HCT116 (cell line): ENCODE measurements at regions not wholly inside any gene's neighbourhood (a gene's known extent, or its start where the extent isn't known, plus 50 kb on each side); places are given as distances from the start of the nearest gene placed in this dataset.

ENCODE experiments used
- ATAC-seq: fragments of 200-7000 bp; cut with Tn5 transposase; 2 replicates; pipeline ENCODE4 v1.9.1; 2020; ENCODE audit warnings: mild to moderate bottlenecking, moderate library complexity
- BruUV-seq: library from RNA; stranded (reverse); fragments of 400-500 nt; replicated peaks from 2 replicates; lab custom pipeline; 2021; lab: Mats Ljungman, UMichigan
- CTCF ChIA-PET: fragments of 300-600 bp; sonication (Branson Sonifier 250); formaldehyde crosslinking; loops from one replicate; lab custom pipeline; 2021; ENCODE audit warnings: antibody characterized with exemption; lab: Charles Lee
- POLR2A ChIA-PET: fragments of 300-600, 350-600 bp; sonication (Branson Sonifier 250); formaldehyde crosslinking; loops from one replicate; lab custom pipeline; 2021; ENCODE audit warnings: antibody characterized with exemption; lab: Charles Lee
- RAD21 ChIA-PET, 2 experiments: fragments of 300-600 bp; sonication (Branson Sonifier 250); formaldehyde crosslinking; loops; one replicate each; lab custom pipeline; 2023; ENCODE audit warnings: low total read pairs in 2 of 2; ENCODE audit not compliant: uncharacterized antibody in 2 of 2, unreplicated experiment in 2 of 2, low non-redundant PET in 1 of 2; lab: Charles Lee
- DNase-seq: peaks from one replicate; pipeline ENCODE4 v3.0.0-alpha.2; 2010; ENCODE audit warnings: low read depth, low spot score
- H2AFZ ChIP-seq: fragments of 200-600 bp; shearing (Covaris generic), sonication (generic); 2 replicates; pipeline ENCODE4 v1.6.1; 2017; ENCODE audit warnings: low read depth, mixed run types, mixed read lengths, antibody characterized with exemption, low read length; ENCODE audit not compliant: poor library complexity, severe bottlenecking
- H3K27ac ChIP-seq: 2 replicates; pipeline ENCODE4 v1.5.1; 2012; ENCODE audit warnings: low read depth, low read length
- H3K27me3 ChIP-seq: fragments of 200-600 bp; sonication (generic); 2 replicates; pipeline ENCODE4 v1.6.1; 2016; ENCODE audit warnings: mixed run types, low read length, mixed read lengths; ENCODE audit not compliant: insufficient read depth
- H3K36me3 ChIP-seq, 2 experiments: fragments of 200-500 bp in 1 of 2; fragments of 200-600 bp in 1 of 2; sonication (Bioruptor generic) in 1 of 2; sonication (generic) in 1 of 2; 2 replicates each; pipeline versions ENCODE4 v1.5.1 to v1.6.1; 2014 to 2016; ENCODE audit warnings: low read length in 2 of 2, inconsistent platforms in 1 of 2, mixed read lengths in 1 of 2, mixed run types in 1 of 2; ENCODE audit not compliant: insufficient read depth in 2 of 2, control insufficient read depth in 1 of 2
- H3K4me1 ChIP-seq, 2 experiments: fragments of 200-600 bp in 1 of 2; sonication (generic) in 1 of 2; 2 replicates each; pipeline versions ENCODE4 v1.5.1 to v1.6.1; 2012 to 2017; ENCODE audit warnings: low read length in 2 of 2, inconsistent platforms in 1 of 2, mild to moderate bottlenecking in 1 of 2, mixed read lengths in 1 of 2, mixed run types in 1 of 2, moderate library complexity in 1 of 2; ENCODE audit not compliant: insufficient read depth in 2 of 2, control insufficient read depth in 1 of 2
- H3K4me2 ChIP-seq: fragments of 200-600 bp; sonication (generic); 2 replicates; pipeline ENCODE4 v1.6.1; 2017; ENCODE audit warnings: mixed run types, low read length, mixed read lengths
- H3K4me3 ChIP-seq, 2 experiments: fragments of 200-600 bp in 1 of 2; sonication (generic) in 1 of 2; replicated peaks in 1 of 2; 2 replicates each; pipeline ENCODE4 v1.5.1; 2011 to 2016; ENCODE audit warnings: low read length in 2 of 2, control low read depth in 1 of 2, low read depth in 1 of 2, mild to moderate bottlenecking in 1 of 2, mixed read lengths in 1 of 2, mixed run types in 1 of 2
- H3K79me2 ChIP-seq: fragments of 200-600 bp; sonication (generic); 2 replicates; pipeline ENCODE4 v1.6.1; 2017; ENCODE audit warnings: mild to moderate bottlenecking, mixed run types, low read length, moderate library complexity, mixed read lengths; ENCODE audit not compliant: insufficient read depth
- H3K9ac ChIP-seq: fragments of 200-600 bp; sonication (generic); 2 replicates; pipeline ENCODE4 v1.6.1; 2016; ENCODE audit warnings: low read length, mixed read lengths
- H3K9me2 ChIP-seq: fragments of 200-600 bp; sonication (generic), shearing (Covaris generic); 2 replicates; pipeline ENCODE4 v1.6.1; 2017; ENCODE audit warnings: mixed run types, mild to moderate bottlenecking, moderate library complexity; ENCODE audit not compliant: insufficient read depth
- H3K9me3 ChIP-seq, 2 experiments: fragments of 200-500 bp in 1 of 2; fragments of 200-600 bp in 1 of 2; sonication (Bioruptor generic) in 1 of 2; sonication (generic) in 1 of 2; 2 replicates each; pipeline ENCODE4 v1.6.1; 2014 to 2017; ENCODE audit warnings: low read length in 2 of 2, mixed read lengths in 2 of 2, inconsistent platforms in 1 of 2, low read depth in 1 of 2, mild to moderate bottlenecking in 1 of 2, mixed run types in 1 of 2, moderate library complexity in 1 of 2; ENCODE audit not compliant: control insufficient read depth in 1 of 2, insufficient read depth in 1 of 2
- H4K20me1 ChIP-seq: fragments of 200-600 bp; sonication (generic), shearing (Covaris generic); 2 replicates; pipeline ENCODE4 v1.6.1; 2017; ENCODE audit warnings: mixed run types, mild to moderate bottlenecking, moderate library complexity; ENCODE audit not compliant: insufficient read depth
- CBX3 ChIP-seq: IDR thresholded peaks from 2 replicates; pipeline ENCODE4 v1.6.1; 2012; ENCODE audit warnings: low read depth
- EGR1 ChIP-seq: IDR thresholded peaks from 2 replicates; pipeline ENCODE4 v1.6.1; 2012; ENCODE audit warnings: low read depth
- EZH2phosphoT487 ChIP-seq: fragments of 200-600 bp; IDR thresholded peaks from 2 replicates; pipeline ENCODE4 v1.6.1; 2018; ENCODE audit warnings: antibody characterized with exemption, borderline replicate concordance
- POLR2A ChIP-seq: IDR thresholded peaks from 2 replicates; pipeline ENCODE4 v1.7.0; 2011; ENCODE audit warnings: borderline replicate concordance; ENCODE audit not compliant: insufficient read depth, insufficient read length; ENCODE audit errors: extremely low read depth
- POLR2AphosphoS5 ChIP-seq: IDR thresholded peaks from 2 replicates; pipeline ENCODE4 v1.6.1; 2011; ENCODE audit warnings: mild to moderate bottlenecking, low read depth, low read length, moderate library complexity
- RAD21 ChIP-seq: IDR thresholded peaks from 2 replicates; pipeline ENCODE4 v1.6.1; 2012; ENCODE audit warnings: low read depth, mild to moderate bottlenecking
- SIN3A ChIP-seq: IDR thresholded peaks from 2 replicates; pipeline ENCODE4 v1.6.1; 2012; ENCODE audit warnings: low read depth
- SRF ChIP-seq: IDR thresholded peaks from 2 replicates; pipeline ENCODE4 v1.6.1; 2012; ENCODE audit warnings: low read depth
- YY1 ChIP-seq: IDR thresholded peaks from 2 replicates; pipeline ENCODE4 v1.6.1; 2011; ENCODE audit warnings: low read length, low read depth, moderate library complexity, mild to moderate bottlenecking; ENCODE audit not compliant: insufficient replicate concordance; ENCODE audit errors: extremely low read depth
- ZNF274 ChIP-seq: fragments of 200-500 bp; sonication (Bioruptor generic); IDR thresholded peaks from 2 replicates; pipeline ENCODE4 v1.6.1; 2014; ENCODE audit warnings: mild to moderate bottlenecking, low read depth, low read length, inconsistent platforms
- intact Hi-C: fragments of 100-400 bp; cut with micrococcal nuclease; formaldehyde crosslinking; loops from 2 replicates; pipeline ENCODE4 v1.10.0; 2022
- TF ChIP-seq, protein P1 (sequence below): IDR thresholded peaks from 2 replicates; pipeline ENCODE4 v1.6.1; 2012; ENCODE audit warnings: low read depth
- TF ChIP-seq, protein P2 (sequence below): IDR thresholded peaks from 2 replicates; pipeline ENCODE4 v1.6.1; 2012

DNA sequence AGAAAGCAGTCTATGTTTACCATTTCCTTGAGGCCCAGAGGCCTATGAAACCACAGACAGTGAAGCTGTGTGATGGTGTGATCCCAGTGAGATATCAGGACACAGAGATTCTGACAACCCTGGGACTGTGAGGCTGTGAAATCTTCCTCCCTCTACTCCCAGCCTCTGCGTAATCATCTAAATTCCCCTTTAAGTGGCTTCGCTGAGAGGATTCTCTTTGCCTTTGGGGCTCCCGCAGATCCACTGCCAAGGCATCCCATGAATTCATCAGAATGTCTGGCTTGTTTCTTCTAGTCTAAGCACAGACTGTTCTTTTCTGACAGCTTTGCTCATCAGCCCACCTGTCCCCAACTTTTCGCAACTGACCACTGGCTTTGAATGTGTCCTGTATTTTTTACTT is 901.2 kb upstream of the NR2F2 start:
- Histone ChIP-seq H3K27ac (no peak overlapping the region), H3K27me3 (no peaks in the 10 kb centered on the region), H2AFZ (no peak overlapping the region), H3K4me3 (no peak overlapping the region), H3K36me3 (no peaks in the 10 kb centered on the region), H3K4me2 (no peak overlapping the region), H4K20me1 (no peaks in the 10 kb centered on the region), H3K4me1 (no peaks in the 10 kb centered on the region), H3K9me2 (no peaks in the 10 kb centered on the region), H3K9me3 (no peaks in the 10 kb centered on the region), H3K79me2 (no peaks in the 10 kb centered on the region), H3K9ac (no peak overlapping the region)
- no peak for DNase-seq
- TF ChIP-seq SIN3A = no peak
- TF ChIP-seq EGR1 = no peak
- no peak for TF ChIP-seq POLR2A
- ChIA-PET CTCF (no interaction called here), POLR2A (no interaction called here), RAD21 (no interaction called here)
- BruUV-seq = no TSS peak
- no peak for ATAC-seq
- intact Hi-C loops = no loop called here

DNA sequence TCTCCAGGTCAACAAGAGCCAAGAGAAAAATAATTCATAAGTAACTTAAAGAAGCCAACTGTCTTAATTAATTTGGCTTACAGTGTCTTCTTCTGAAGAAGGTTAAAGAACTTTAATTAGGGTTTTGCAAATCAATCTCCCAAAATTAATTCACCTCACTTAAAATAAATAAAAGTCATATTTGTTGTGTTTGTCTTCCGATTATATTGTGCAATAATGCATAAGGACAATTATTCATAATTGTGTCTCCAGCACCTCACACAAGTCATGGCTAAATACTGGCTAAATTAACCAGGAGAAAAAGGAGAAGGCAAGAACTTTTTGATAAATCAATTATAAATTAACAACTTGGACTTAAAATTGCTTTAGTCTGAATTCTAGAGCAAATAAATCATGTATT is 899.0 kb upstream of the NR2F2 start:
- Histone ChIP-seq H3K4me2 (no peak overlapping the region), H3K36me3 (no peaks in the 10 kb centered on the region), H4K20me1 (no peaks in the 10 kb centered on the region), H3K9me3 (no peaks in the 10 kb centered on the region), H3K4me3 (no peak overlapping the region), H3K9me2 (no peaks in the 10 kb centered on the region), H3K4me1 (no peaks in the 10 kb centered on the region), H3K27me3 (no peaks in the 10 kb centered on the region), H3K79me2 (no peaks in the 10 kb centered on the region), H2AFZ (no peak overlapping the region), H3K27ac (no peak overlapping the region), H3K9ac (no peak overlapping the region)
- no TSS peak for BruUV-seq
- ChIA-PET RAD21 (no interaction called here), CTCF (no interaction called here), POLR2A (no interaction called here)
- intact Hi-C loops = no loop called here
- no peak for DNase-seq
- TF ChIP-seq CBX3 (no peak), EGR1 (no peak), SIN3A (no peak), RAD21 (no peak), ZNF274 (no peak), POLR2AphosphoS5 (no peak), SRF (no peak), YY1 (no peak), EZH2phosphoT487 (no peak)
- TF ChIP-seq, protein P1, sequence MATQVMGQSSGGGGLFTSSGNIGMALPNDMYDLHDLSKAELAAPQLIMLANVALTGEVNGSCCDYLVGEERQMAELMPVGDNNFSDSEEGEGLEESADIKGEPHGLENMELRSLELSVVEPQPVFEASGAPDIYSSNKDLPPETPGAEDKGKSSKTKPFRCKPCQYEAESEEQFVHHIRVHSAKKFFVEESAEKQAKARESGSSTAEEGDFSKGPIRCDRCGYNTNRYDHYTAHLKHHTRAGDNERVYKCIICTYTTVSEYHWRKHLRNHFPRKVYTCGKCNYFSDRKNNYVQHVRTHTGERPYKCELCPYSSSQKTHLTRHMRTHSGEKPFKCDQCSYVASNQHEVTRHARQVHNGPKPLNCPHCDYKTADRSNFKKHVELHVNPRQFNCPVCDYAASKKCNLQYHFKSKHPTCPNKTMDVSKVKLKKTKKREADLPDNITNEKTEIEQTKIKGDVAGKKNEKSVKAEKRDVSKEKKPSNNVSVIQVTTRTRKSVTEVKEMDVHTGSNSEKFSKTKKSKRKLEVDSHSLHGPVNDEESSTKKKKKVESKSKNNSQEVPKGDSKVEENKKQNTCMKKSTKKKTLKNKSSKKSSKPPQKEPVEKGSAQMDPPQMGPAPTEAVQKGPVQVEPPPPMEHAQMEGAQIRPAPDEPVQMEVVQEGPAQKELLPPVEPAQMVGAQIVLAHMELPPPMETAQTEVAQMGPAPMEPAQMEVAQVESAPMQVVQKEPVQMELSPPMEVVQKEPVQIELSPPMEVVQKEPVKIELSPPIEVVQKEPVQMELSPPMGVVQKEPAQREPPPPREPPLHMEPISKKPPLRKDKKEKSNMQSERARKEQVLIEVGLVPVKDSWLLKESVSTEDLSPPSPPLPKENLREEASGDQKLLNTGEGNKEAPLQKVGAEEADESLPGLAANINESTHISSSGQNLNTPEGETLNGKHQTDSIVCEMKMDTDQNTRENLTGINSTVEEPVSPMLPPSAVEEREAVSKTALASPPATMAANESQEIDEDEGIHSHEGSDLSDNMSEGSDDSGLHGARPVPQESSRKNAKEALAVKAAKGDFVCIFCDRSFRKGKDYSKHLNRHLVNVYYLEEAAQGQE = no peak
- TF ChIP-seq, protein P2, sequence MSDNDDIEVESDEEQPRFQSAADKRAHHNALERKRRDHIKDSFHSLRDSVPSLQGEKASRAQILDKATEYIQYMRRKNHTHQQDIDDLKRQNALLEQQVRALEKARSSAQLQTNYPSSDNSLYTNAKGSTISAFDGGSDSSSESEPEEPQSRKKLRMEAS = no peak
- no peak for ATAC-seq
